ENCODE measurements at regions not wholly inside any gene's neighbourhood (a gene's known extent, or its start where the extent isn't known, plus 50 kb on each side); places are given as distances from the start of the nearest gene placed in this dataset.

DNA sequence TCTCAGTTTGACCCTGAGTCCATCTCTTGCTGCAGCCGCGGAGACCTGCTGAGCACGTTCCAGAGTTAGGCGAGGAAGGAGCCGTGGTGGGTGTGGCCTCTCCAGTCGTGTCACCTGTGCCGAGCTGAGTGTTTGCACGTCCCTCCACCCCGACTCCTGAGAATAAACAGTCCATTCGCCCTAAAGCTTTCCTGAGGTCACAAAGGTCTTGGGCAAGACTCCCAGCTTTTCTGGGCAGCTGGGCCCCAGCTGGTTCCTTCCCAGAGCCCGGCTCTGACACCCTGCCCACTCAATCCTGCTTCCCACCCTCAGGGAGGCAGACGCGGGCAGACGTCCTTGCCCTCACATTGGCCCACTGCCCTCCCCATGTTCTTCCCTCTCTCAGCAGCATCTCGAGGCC, 142.2 kb downstream of the KCTD15 start:
- H3K4me2 ChIP-seq (ENCODE audit: low read depth, low read length, poor library complexity, severe bottlenecking): no peak overlapping the region
- no peak overlapping the region for H2AFZ ChIP-seq (ENCODE audit: low read length)
- no peak for TF ChIP-seq EZH2phosphoT487 (IDR thresholded peaks at IDR 0.05; ENCODE audit: borderline replicate concordance)
- TF ChIP-seq, protein P1, sequence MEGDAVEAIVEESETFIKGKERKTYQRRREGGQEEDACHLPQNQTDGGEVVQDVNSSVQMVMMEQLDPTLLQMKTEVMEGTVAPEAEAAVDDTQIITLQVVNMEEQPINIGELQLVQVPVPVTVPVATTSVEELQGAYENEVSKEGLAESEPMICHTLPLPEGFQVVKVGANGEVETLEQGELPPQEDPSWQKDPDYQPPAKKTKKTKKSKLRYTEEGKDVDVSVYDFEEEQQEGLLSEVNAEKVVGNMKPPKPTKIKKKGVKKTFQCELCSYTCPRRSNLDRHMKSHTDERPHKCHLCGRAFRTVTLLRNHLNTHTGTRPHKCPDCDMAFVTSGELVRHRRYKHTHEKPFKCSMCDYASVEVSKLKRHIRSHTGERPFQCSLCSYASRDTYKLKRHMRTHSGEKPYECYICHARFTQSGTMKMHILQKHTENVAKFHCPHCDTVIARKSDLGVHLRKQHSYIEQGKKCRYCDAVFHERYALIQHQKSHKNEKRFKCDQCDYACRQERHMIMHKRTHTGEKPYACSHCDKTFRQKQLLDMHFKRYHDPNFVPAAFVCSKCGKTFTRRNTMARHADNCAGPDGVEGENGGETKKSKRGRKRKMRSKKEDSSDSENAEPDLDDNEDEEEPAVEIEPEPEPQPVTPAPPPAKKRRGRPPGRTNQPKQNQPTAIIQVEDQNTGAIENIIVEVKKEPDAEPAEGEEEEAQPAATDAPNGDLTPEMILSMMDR (conservative IDR thresholded peaks at IDR 0.05; ENCODE audit: low read length): no peak
- peaks cover 2% of the 10 kb centered on the region; the same call in 1 of the 2 replicates for H3K9me3 ChIP-seq (ENCODE audit: insufficient read depth, low read depth, low read length)
- no peaks in the 10 kb centered on the region for H3K27me3 ChIP-seq (ENCODE audit: insufficient read depth, low read length, poor library complexity, severe bottlenecking)
- no peak overlapping the region for H3K9ac ChIP-seq (ENCODE audit: low read depth, low read length, poor library complexity, severe bottlenecking)
- no peaks in the 10 kb centered on the region for H3K4me1 ChIP-seq (ENCODE audit: insufficient read depth, low read length, poor library complexity, severe bottlenecking)
- H3K4me3 ChIP-seq (ENCODE audit: low read length, poor library complexity, severe bottlenecking): no peak overlapping the region
- H4K20me1 ChIP-seq (ENCODE audit: insufficient read depth, low read length, poor library complexity, severe bottlenecking): no peaks in the 10 kb centered on the region
- H3K36me3 ChIP-seq (ENCODE audit: insufficient read depth, low read length): no peaks in the 10 kb centered on the region
- H3K9me2 ChIP-seq (replicated peaks; ENCODE audit: low read depth, low read length): no peaks in the 10 kb centered on the region
- H3K79me2 ChIP-seq (ENCODE audit: insufficient read depth, low read length): no peaks in the 10 kb centered on the region
- H3F3A ChIP-seq (ENCODE audit: low read depth): no peaks in the 10 kb centered on the region

DNA sequence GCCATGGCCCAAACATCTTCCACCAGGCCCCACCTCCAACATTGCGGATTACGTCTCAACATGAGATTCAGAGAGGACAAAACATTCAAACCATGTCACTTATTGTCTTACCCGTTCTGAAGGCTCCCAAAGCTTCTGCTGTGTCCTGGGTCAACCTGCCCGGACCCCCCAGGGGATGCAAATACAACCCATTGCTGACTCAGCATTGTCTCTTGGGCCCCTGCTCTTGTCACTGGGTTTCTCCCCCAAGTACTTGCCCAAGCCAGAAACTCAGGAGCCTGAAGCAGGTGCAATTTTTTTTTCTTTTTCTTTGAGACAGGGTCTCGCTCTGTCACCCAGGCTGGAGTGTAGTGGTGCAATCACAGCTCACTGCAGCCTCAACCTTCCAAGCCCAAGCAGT, 144.5 kb downstream of the KCTD15 start:
- no peaks in the 10 kb centered on the region for H3K4me1 ChIP-seq (ENCODE audit: insufficient read depth, low read length, poor library complexity, severe bottlenecking)
- no peaks in the 10 kb centered on the region; the same call in 1 of the 2 replicates for H3K9me3 ChIP-seq (ENCODE audit: insufficient read depth, low read depth, low read length)
- no peaks in the 10 kb centered on the region for H3K36me3 ChIP-seq (ENCODE audit: insufficient read depth, low read length)
- H4K20me1 ChIP-seq (ENCODE audit: insufficient read depth, low read length, poor library complexity, severe bottlenecking): no peaks in the 10 kb centered on the region
- H3K9ac ChIP-seq (ENCODE audit: low read depth, low read length, poor library complexity, severe bottlenecking): no peak overlapping the region
- no peak for TF ChIP-seq EZH2phosphoT487 (IDR thresholded peaks at IDR 0.05; ENCODE audit: borderline replicate concordance)
- TF ChIP-seq, protein P1 (conservative IDR thresholded peaks at IDR 0.05; ENCODE audit: low read length): no peak
- no peak overlapping the region for H3K4me2 ChIP-seq (ENCODE audit: low read depth, low read length, poor library complexity, severe bottlenecking)
- H2AFZ ChIP-seq (ENCODE audit: low read length): no peak overlapping the region
- H3K79me2 ChIP-seq (ENCODE audit: insufficient read depth, low read length): no peaks in the 10 kb centered on the region
- H3K27me3 ChIP-seq (ENCODE audit: insufficient read depth, low read length, poor library complexity, severe bottlenecking): no peaks in the 10 kb centered on the region
- H3F3A ChIP-seq (ENCODE audit: low read depth): no peaks in the 10 kb centered on the region
- H3K9me2 ChIP-seq (replicated peaks; ENCODE audit: low read depth, low read length): no peaks in the 10 kb centered on the region
- no peak overlapping the region for H3K4me3 ChIP-seq (ENCODE audit: low read length, poor library complexity, severe bottlenecking)

DNA sequence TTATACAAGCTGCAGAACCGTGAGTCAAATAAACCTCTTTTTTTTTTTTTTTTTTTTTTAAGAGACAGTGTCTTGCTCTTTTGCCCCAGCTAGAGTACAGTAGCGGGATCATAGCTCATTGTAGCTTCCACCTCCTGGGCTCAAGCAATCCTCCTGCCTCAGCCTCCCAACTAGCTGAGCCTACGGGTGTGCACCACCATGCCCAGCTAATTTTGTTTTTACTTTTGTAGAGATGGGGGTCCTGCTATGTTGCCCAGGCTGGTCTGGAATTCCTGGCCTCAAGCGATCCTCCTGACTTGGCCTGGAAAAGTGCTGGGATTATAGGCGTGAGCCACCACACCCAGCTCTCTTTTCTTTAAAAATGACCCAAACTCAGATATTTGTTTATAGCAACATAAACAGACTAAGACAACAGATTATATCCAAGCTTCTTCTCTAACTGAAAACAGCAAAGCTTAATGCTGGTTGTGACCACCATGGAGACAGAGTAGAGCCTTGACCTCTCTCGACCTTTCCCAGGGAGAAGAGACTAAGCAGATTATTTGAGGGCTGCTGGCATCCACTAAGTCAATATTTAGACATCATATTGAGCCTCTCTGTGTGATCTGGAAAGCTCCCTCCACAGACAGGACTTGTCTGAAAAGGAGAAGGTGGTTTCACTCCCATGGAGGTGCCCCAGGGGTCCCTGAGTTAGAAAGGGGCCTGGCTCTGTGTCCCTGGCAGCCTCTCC, 150.0 kb downstream of the KCTD15 start:
- TF ChIP-seq EZH2phosphoT487 (IDR thresholded peaks at IDR 0.05; ENCODE audit: borderline replicate concordance): no peak
- TF ChIP-seq, protein P1 (conservative IDR thresholded peaks at IDR 0.05; ENCODE audit: low read length): no peak
- Histone ChIP-seq H3F3A (ENCODE audit: low read depth) (no peaks in the 10 kb centered on the region), H3K79me2 (ENCODE audit: insufficient read depth, low read length) (no peaks in the 10 kb centered on the region), H3K9ac (ENCODE audit: low read depth, low read length, poor library complexity, severe bottlenecking) (no peak overlapping the region), H3K9me2 (replicated peaks; ENCODE audit: low read depth, low read length) (no peaks in the 10 kb centered on the region), H4K20me1 (ENCODE audit: insufficient read depth, low read length, poor library complexity, severe bottlenecking) (no peaks in the 10 kb centered on the region), H3K4me2 (ENCODE audit: low read depth, low read length, poor library complexity, severe bottlenecking) (no peak overlapping the region), H3K9me3 (ENCODE audit: insufficient read depth, low read depth, low read length) (no peaks in the 10 kb centered on the region; the same call in 1 of the 2 replicates), H3K4me3 (ENCODE audit: low read length, poor library complexity, severe bottlenecking) (no peak overlapping the region), H2AFZ (ENCODE audit: low read length) (no peak overlapping the region), H3K27me3 (ENCODE audit: insufficient read depth, low read length, poor library complexity, severe bottlenecking) (no peaks in the 10 kb centered on the region), H3K36me3 (ENCODE audit: insufficient read depth, low read length) (no peaks in the 10 kb centered on the region), H3K4me1 (ENCODE audit: insufficient read depth, low read length, poor library complexity, severe bottlenecking) (no peaks in the 10 kb centered on the region)
